ENCODE measurements at regions not wholly inside any gene's neighbourhood (a gene's known extent, or its start where the extent isn't known, plus 50 kb on each side); places are given as distances from the start of the nearest gene placed in this dataset.

DNA sequence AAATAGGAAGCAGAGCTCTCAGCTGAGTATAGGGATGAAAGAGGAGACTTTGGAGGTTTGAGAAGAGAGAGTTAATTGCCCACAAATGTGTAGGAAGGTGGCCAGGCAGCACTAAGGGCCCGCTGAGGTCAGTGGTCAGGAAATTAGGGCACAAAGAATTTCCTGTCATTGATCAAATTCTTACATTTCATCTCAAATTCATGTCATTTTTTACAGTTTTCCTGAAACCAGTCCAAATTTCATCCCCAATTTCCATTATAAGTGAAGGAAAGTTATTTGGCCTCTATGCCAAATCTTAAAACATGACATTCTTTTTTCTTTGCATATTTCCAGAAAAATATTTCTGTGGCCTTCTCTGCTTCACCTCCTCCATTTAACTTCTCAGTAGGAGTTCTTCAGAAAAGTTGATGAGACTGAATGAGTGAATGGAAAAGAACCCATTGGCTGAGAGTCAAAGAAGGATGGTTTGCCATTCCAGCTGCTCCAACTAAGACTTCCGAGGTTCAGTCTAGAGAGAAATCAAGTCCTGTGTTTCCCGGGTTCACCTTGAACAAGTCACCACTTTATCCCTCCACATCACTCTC is 68.7 kb upstream of the SPRY1 start:
- TF ChIP-seq, protein P1, sequence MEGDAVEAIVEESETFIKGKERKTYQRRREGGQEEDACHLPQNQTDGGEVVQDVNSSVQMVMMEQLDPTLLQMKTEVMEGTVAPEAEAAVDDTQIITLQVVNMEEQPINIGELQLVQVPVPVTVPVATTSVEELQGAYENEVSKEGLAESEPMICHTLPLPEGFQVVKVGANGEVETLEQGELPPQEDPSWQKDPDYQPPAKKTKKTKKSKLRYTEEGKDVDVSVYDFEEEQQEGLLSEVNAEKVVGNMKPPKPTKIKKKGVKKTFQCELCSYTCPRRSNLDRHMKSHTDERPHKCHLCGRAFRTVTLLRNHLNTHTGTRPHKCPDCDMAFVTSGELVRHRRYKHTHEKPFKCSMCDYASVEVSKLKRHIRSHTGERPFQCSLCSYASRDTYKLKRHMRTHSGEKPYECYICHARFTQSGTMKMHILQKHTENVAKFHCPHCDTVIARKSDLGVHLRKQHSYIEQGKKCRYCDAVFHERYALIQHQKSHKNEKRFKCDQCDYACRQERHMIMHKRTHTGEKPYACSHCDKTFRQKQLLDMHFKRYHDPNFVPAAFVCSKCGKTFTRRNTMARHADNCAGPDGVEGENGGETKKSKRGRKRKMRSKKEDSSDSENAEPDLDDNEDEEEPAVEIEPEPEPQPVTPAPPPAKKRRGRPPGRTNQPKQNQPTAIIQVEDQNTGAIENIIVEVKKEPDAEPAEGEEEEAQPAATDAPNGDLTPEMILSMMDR (conservative IDR thresholded peaks at IDR 0.05; ENCODE audit: low read length): no peak
- no peak for TF ChIP-seq EZH2phosphoT487 (IDR thresholded peaks at IDR 0.05; ENCODE audit: borderline replicate concordance)

All from Loucy (cell line).